Keratinocyte (primary cell): ENCODE measurements at regions not wholly inside any gene's neighbourhood (a gene's known extent, or its start where the extent isn't known, plus 50 kb on each side); places are given as distances from the start of the nearest gene placed in this dataset.
"Not testable (repeated sequence)": the region's sequence is repeated elsewhere in the genome, so short reads cannot be mapped to it uniquely, and the experiment has no call there.

ENCODE experiments used
- CTCF ChIP-seq, 3 experiments: IDR thresholded peaks in 1 of 3; conservative IDR thresholded peaks in 1 of 3; optimal IDR thresholded peaks in 1 of 3; 2 replicates in 2 of 3; 3 replicates in 1 of 3; pipeline versions ENCODE3 to v1.5.1; 2011; ENCODE audit warnings: low read length in 3 of 3, mild to moderate bottlenecking in 3 of 3, moderate library complexity in 2 of 3, control low read depth in 1 of 3, inconsistent platforms in 1 of 3; ENCODE audit not compliant: insufficient read depth in 2 of 3; ENCODE audit errors: extremely low read depth in 1 of 3
- EZH2 ChIP-seq: IDR thresholded peaks from one replicate; pipeline ENCODE4 v1.6.1; 2012; ENCODE audit warnings: inconsistent platforms, mild to moderate bottlenecking, low read length, moderate library complexity

GRCh38 chr9:63876380-63876779, 1408.6 kb downstream of the FOXD4L5 start:
- TF ChIP-seq CTCF (optimal IDR thresholded peaks at IDR 0.05 in 1 of 3, IDR thresholded peaks at IDR 0.05 in 1 of 3, conservative IDR thresholded peaks at IDR 0.05 in 1 of 3; ENCODE audit: extremely low read depth in 1 of 3, insufficient read depth in 2 of 3, low read length in 3 of 3); EZH2: not testable (repeated sequence)
